Posterior vena cava (tissue), 2 donors: ENCODE measurements at regions not wholly inside any gene's neighbourhood (a gene's known extent, or its start where the extent isn't known, plus 50 kb on each side); places are given as distances from the start of the nearest gene placed in this dataset.
"Not testable (repeated sequence)": the region's sequence is repeated elsewhere in the genome, so short reads cannot be mapped to it uniquely, and the experiment has no call there.

Experiments used
- DNase-seq: peaks from one replicate; pipeline ENCODE4 v3.0.0-alpha.2; 2020; ENCODE audit warnings: low spot score
- intact Hi-C, 2 donors: fragments of 100-400 bp; cut with DNase I; formaldehyde crosslinking; loops; one replicate each; pipeline versions ENCODE4 v1.14.1 to v1.14.2; 2022 to 2023
- donor health status: DM: yes; HTN: yes; CAD: no.
- donor health status: DM: yes; HTN: yes; CAD: no.

- intact Hi-C loops = no loop called here
- DNase-seq = no peak
These were observed 51.2 kb upstream of the SEC16B start for GRCh38 chr1:178020968-178021640.

- no peak for DNase-seq
- intact Hi-C loops = no loop called here
These were observed 52.1 kb upstream of the SEC16B start for GRCh38 chr1:178021950-178022349.

GRCh38 chr1:178023181-178023618 is 53.3 kb upstream of the SEC16B start:
- no peak for DNase-seq
- intact Hi-C loops = no loop called here

GRCh38 chr1:178024504-178024903 is 54.6 kb upstream of the SEC16B start:
- intact Hi-C loops = no loop called here
- no peak for DNase-seq

GRCh38 chr1:178025613-178026356 is 55.9 kb upstream of the SEC16B start:
- intact Hi-C loops = no loop called here
- DNase-seq = no peak

GRCh38 chr1:178028841-178029481 is 59.1 kb upstream of the SEC16B start:
- intact Hi-C loops = no loop called here
- DNase-seq = no peak

- no peak for DNase-seq
- intact Hi-C loops = loop anchor here in 1 of 2 donors (10.0 kb wide), 3 partner anchors 64 to 254 kb away; partner anchors contain the start of gene RASAL2
These were observed 60.6 kb upstream of the SEC16B start for GRCh38 chr1:178030467-178030866.

GRCh38 chr1:178031856-178032320 is 62.0 kb upstream of the RASAL2 start:
- peak; percentile 93 for DNase-seq
- intact Hi-C loops = loop anchor here in 1 of 2 donors (10.0 kb wide), 3 partner anchors 63 to 253 kb away; partner anchors contain the start of gene RASAL2

GRCh38 chr1:178033019-178033418 is 60.9 kb upstream of the RASAL2 start:
- no peak for DNase-seq
- intact Hi-C loops = loop anchor here in 1 of 2 donors (10.0 kb wide), 3 partner anchors 62 to 252 kb away; partner anchors contain the start of gene RASAL2

- intact Hi-C loops = loop anchor here (1.0 to 10.0 kb wide), 4 partner anchors 9 to 250 kb away; partner anchors contain the start of gene RASAL2 (in 1 of the 2)
- no peak for DNase-seq
These were observed 59.2 kb upstream of the RASAL2 start for GRCh38 chr1:178034676-178035075.

GRCh38 chr1:178036090-178036489 is 57.8 kb upstream of the RASAL2 start:
- intact Hi-C loops = loop anchor here in 1 of 2 donors (10.0 kb wide), 3 partner anchors 59 to 249 kb away; partner anchors contain the start of gene RASAL2
- DNase-seq = no peak

GRCh38 chr1:178037510-178038253 is 56.2 kb upstream of the RASAL2 start:
- peak; percentile 96 for DNase-seq
- intact Hi-C loops = loop anchor here in 1 of 2 donors (10.0 kb wide), 3 partner anchors 57 to 247 kb away; partner anchors contain the start of gene RASAL2

GRCh38 chr1:178038372-178038771 is 55.5 kb upstream of the RASAL2 start:
- no peak for DNase-seq
- intact Hi-C loops = loop anchor here in 1 of 2 donors (10.0 kb wide), 3 partner anchors 56 to 246 kb away; partner anchors contain the start of gene RASAL2

GRCh38 chr1:178039891-178040290 is 54.0 kb upstream of the RASAL2 start:
- intact Hi-C loops = loop anchor here in 1 of 2 donors (10.0 kb wide), 3 partner anchors 55 to 245 kb away; partner anchors contain the start of gene RASAL2

GRCh38 chr1:178043940-178044339 is 50.0 kb upstream of the RASAL2 start:
- intact Hi-C loops = loop anchor here in 1 of 2 donors (1.0 kb wide), 1 partner anchor 10 kb away; no protein-coding TSS in a partner anchor
- not testable (repeated sequence) for DNase-seq

More at GRCh38 chr1:178039891-178040290, 54.0 kb upstream of the RASAL2 start:
- DNase-seq = no peak
